IMR-90 (cell line): ENCODE measurements at regions not wholly inside any gene's neighbourhood (a gene's known extent, or its start where the extent isn't known, plus 50 kb on each side); places are given as distances from the start of the nearest gene placed in this dataset.

Experiments used
- ATAC-seq: fragments of 200-7000 bp; cut with Tn5 transposase; 2 replicates; pipeline ENCODE4 v1.9.1; 2020; ENCODE audit warnings: low read depth, mild to moderate bottlenecking, moderate library complexity
- BruUV-seq: library from RNA; stranded (reverse); fragments of 400-500 nt; replicated peaks from 2 replicates; lab custom pipeline; 2021; lab: Mats Ljungman, UMichigan
- CTCF ChIA-PET: fragments of 300-600 bp; formaldehyde crosslinking; extraction: SDS; loops from one replicate; lab custom pipeline; 2021; ENCODE audit warnings: antibody characterized with exemption; lab: Yijun Ruan, JAX
- POLR2A ChIA-PET: fragments of 300-600 bp; sonication (Branson Sonifier 250); formaldehyde crosslinking; loops from one replicate; lab custom pipeline; 2022; ENCODE audit warnings: antibody characterized with exemption; ENCODE audit not compliant: unreplicated experiment; lab: Charles Lee
- DNase-seq: peaks from one replicate; pipeline ENCODE4 v3.0.0; 2013
- H2AFZ ChIP-seq: replicated peaks from 2 replicates; pipeline ENCODE3; 2013; ENCODE audit warnings: low read length, mild to moderate bottlenecking; ENCODE audit not compliant: poor library complexity
- H2AK5ac ChIP-seq: 2 replicates; pipeline ENCODE4 v1.6.1; 2013; ENCODE audit warnings: low read depth, low read length, inconsistent platforms
- H2AK9ac ChIP-seq: replicated peaks from 2 replicates; pipeline ENCODE3; 2013; ENCODE audit warnings: mild to moderate bottlenecking, low read depth, low read length, moderate library complexity; ENCODE audit not compliant: poor library complexity
- H2BK120ac ChIP-seq: 2 replicates; pipeline ENCODE4 v1.6.1; 2013; ENCODE audit warnings: low read depth, low read length, inconsistent platforms
- H2BK15ac ChIP-seq: 3 replicates; pipeline ENCODE4 v1.6.1; 2013; ENCODE audit warnings: low read depth, low read length, inconsistent platforms
- H2BK20ac ChIP-seq: 2 replicates; pipeline ENCODE4 v1.6.1; 2013; ENCODE audit warnings: low read depth, mild to moderate bottlenecking, inconsistent platforms, low read length, moderate library complexity
- H2BK5ac ChIP-seq: 2 replicates; pipeline ENCODE4 v1.6.1; 2013; ENCODE audit warnings: mild to moderate bottlenecking, low read depth, low read length, inconsistent platforms; ENCODE audit not compliant: poor library complexity, severe bottlenecking
- H3K14ac ChIP-seq: replicated peaks from 2 replicates; pipeline ENCODE4 v1.6.1; 2013; ENCODE audit warnings: low read depth, low read length, inconsistent platforms
- H3K18ac ChIP-seq: 2 replicates; pipeline ENCODE4 v1.6.1; 2013; ENCODE audit warnings: low read depth, low read length, control low read depth
- H3K23ac ChIP-seq: 2 replicates; pipeline ENCODE4 v1.6.1; 2013; ENCODE audit warnings: low read depth, low read length, inconsistent platforms
- H3K27ac ChIP-seq: 2 replicates; pipeline ENCODE4 v1.5.1; 2013; ENCODE audit warnings: mild to moderate bottlenecking, control low read depth, low read length; ENCODE audit not compliant: insufficient read depth
- H3K27me3 ChIP-seq: 2 replicates; pipeline ENCODE4 v1.6.1; 2013; ENCODE audit warnings: low read length; ENCODE audit not compliant: control insufficient read depth, insufficient read depth
- H3K36me3 ChIP-seq: 2 replicates; pipeline ENCODE4 v1.6.1; 2013; ENCODE audit warnings: low read length, mixed read lengths; ENCODE audit not compliant: control insufficient read depth, insufficient read depth
- H3K4ac ChIP-seq: 2 replicates; pipeline ENCODE4 v1.6.1; 2013; ENCODE audit warnings: low read depth, low read length, inconsistent platforms
- H3K4me1 ChIP-seq: 2 replicates; pipeline ENCODE4 v1.6.1; 2013; ENCODE audit warnings: low read length, mixed read lengths; ENCODE audit not compliant: control insufficient read depth, insufficient read depth
- H3K4me2 ChIP-seq: 2 replicates; pipeline ENCODE4 v1.6.1; 2013; ENCODE audit warnings: low read depth, mild to moderate bottlenecking, control low read depth, low read length, moderate library complexity
- H3K4me3 ChIP-seq: 2 replicates; pipeline ENCODE4 v1.5.1; 2013; ENCODE audit warnings: low read depth, mild to moderate bottlenecking, control low read depth, low read length, moderate library complexity; ENCODE audit not compliant: insufficient read depth
- H3K56ac ChIP-seq: 2 replicates; pipeline ENCODE4 v1.6.1; 2013; ENCODE audit warnings: low read length, inconsistent platforms; ENCODE audit not compliant: insufficient read depth; ENCODE audit errors: extremely low read depth
- H3K79me1 ChIP-seq, 2 experiments: 2 replicates each; pipeline ENCODE4 v1.6.1; 2013; ENCODE audit warnings: low read length in 2 of 2, inconsistent platforms in 1 of 2, low read depth in 1 of 2
- H3K9ac ChIP-seq: 2 replicates; pipeline ENCODE4 v1.6.1; 2013; ENCODE audit warnings: low read depth, low read length, control low read depth
- H3K9me1 ChIP-seq: 2 replicates; pipeline ENCODE4 v1.6.1; 2013; ENCODE audit warnings: low read length, inconsistent platforms; ENCODE audit not compliant: insufficient read depth
- H3K9me3 ChIP-seq: 2 replicates; pipeline ENCODE4 v1.6.1; 2013; ENCODE audit warnings: low read length; ENCODE audit not compliant: control insufficient read depth, insufficient read depth
- H4K20me1 ChIP-seq: 2 replicates; pipeline ENCODE4 v1.6.1; 2013; ENCODE audit warnings: low read length, inconsistent platforms; ENCODE audit not compliant: insufficient read depth
- H4K5ac ChIP-seq: 2 replicates; pipeline ENCODE4 v1.6.1; 2013; ENCODE audit warnings: mild to moderate bottlenecking, low read depth, low read length, control low read depth
- H4K8ac ChIP-seq, 2 experiments: 2 replicates each; pipeline ENCODE4 v1.6.1; 2013; ENCODE audit warnings: low read depth in 2 of 2, low read length in 2 of 2, control low read depth in 1 of 2, inconsistent platforms in 1 of 2
- H4K91ac ChIP-seq: 2 replicates; pipeline ENCODE4 v1.6.1; 2013; ENCODE audit warnings: low read depth, low read length, inconsistent platforms; ENCODE audit not compliant: insufficient read depth
- CEBPB ChIP-seq: IDR thresholded peaks from 2 replicates; pipeline ENCODE4 v1.6.1; 2012; ENCODE audit warnings: low read depth, low read length, improper control_type of control experiment
- FOS ChIP-seq: fragments of 150-350 bp; IDR thresholded peaks from 2 replicates; pipeline ENCODE4 v1.6.1; 2016; ENCODE audit warnings: low read depth, low read length
- MAFK ChIP-seq: IDR thresholded peaks from 2 replicates; pipeline ENCODE4 v1.6.1; 2012; ENCODE audit warnings: low read depth, low read length, improper control_type of control experiment
- NFE2L2 ChIP-seq: fragments of 150-350 bp; IDR thresholded peaks from 2 replicates; pipeline ENCODE4 v1.6.1; 2016; ENCODE audit warnings: low read depth, mild to moderate bottlenecking, low read length
- RAD21 ChIP-seq: IDR thresholded peaks from 2 replicates; pipeline ENCODE4 v1.6.1; 2012; ENCODE audit warnings: low read length, improper control_type of control experiment
- WGBS, 2 experiments: methylation state at CpG; one replicate each; pipeline versions ENCODE4 v1.1.5 to v1.1.7; 2013; ENCODE audit warnings: missing lambda C conversion rate in 2 of 2; ENCODE audit not compliant: insufficient read length in 1 of 2; ENCODE audit errors: extremely low coverage in 2 of 2; 5-methylcytosine and 5-hydroxymethylcytosine counted together
- dilution Hi-C: fragments of 300-500 bp; cut with HindIII; formaldehyde crosslinking; loops from one replicate; pipeline ENCODE4 v1.14.3; 2018; ENCODE audit warnings: low sequenced_read_pairs; ENCODE audit not compliant: unreplicated experiment
- in situ Hi-C: fragments of 300-500 bp; cut with MboI; formaldehyde crosslinking; loops from 3 replicates; pipeline ENCODE4 v1.14.3; 2019; ENCODE audit warnings: low sequenced_read_pairs, inconsistent platforms, mixed read lengths
- intact Hi-C: fragments of 100-400 bp; cut with micrococcal nuclease; formaldehyde crosslinking; loops from 2 replicates; pipeline ENCODE4 v1.10.0; 2022
- TF ChIP-seq, protein P1 (sequence below): fragments of 150-350 bp; IDR thresholded peaks from 2 replicates; pipeline ENCODE4 v1.6.1; 2017; ENCODE audit warnings: mild to moderate bottlenecking, antibody characterized with exemption, low read length, low read depth

- Histone ChIP-seq H4K20me1 (no peaks in the 10 kb centered on the region), H3K4ac (no peak overlapping the region), H3K36me3 (no peaks in the 10 kb centered on the region), H3K27me3 (no peaks in the 10 kb centered on the region), H4K5ac (no peak overlapping the region), H4K91ac (no peak overlapping the region), H2BK120ac (no peak overlapping the region), H2AK9ac (no peak overlapping the region), H3K79me1 (no peaks in the 10 kb centered on the region), H2BK20ac (no peak overlapping the region), H3K27ac (no peak overlapping the region), H3K23ac (no peak overlapping the region), H3K18ac (no peak overlapping the region), H3K9me1 (no peaks in the 10 kb centered on the region), H2BK15ac (no peak overlapping the region), H4K8ac (no peak overlapping the region), H2AFZ (no peak overlapping the region), H3K9ac (no peak overlapping the region), H3K14ac (no peak overlapping the region), H3K56ac (no peak overlapping the region), H3K4me3 (no peak overlapping the region), H2BK5ac (no peak overlapping the region), H3K4me1 (no peaks in the 10 kb centered on the region), H2AK5ac (no peak overlapping the region), H3K4me2 (no peak overlapping the region), H3K9me3 (no peaks in the 10 kb centered on the region)
- BruUV-seq = no TSS peak
- in situ Hi-C loops = no loop called here
- no peak for ATAC-seq
- ChIA-PET CTCF (no interaction called here), POLR2A (no interaction called here)
- no peak for TF ChIP-seq MAFK
- TF ChIP-seq, protein P1, sequence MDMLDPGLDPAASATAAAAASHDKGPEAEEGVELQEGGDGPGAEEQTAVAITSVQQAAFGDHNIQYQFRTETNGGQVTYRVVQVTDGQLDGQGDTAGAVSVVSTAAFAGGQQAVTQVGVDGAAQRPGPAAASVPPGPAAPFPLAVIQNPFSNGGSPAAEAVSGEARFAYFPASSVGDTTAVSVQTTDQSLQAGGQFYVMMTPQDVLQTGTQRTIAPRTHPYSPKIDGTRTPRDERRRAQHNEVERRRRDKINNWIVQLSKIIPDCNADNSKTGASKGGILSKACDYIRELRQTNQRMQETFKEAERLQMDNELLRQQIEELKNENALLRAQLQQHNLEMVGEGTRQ = no peak
- TF ChIP-seq NFE2L2 = no peak
- no peak for TF ChIP-seq CEBPB
- no peak for TF ChIP-seq RAD21
- no peak for TF ChIP-seq FOS
- DNase-seq = no peak
- intact Hi-C loops = no loop called here
- dilution Hi-C loops = no loop called here
- WGBS, 2 experiments = no CpG with 5 or more reads among the region's 2 CpGs
Observed at GRCh38 chr5:87526131-87526530, 113.4 kb upstream of the CCNH start.
